CD14-positive monocyte (primary cell): ENCODE measurements at regions not wholly inside any gene's neighbourhood (a gene's known extent, or its start where the extent isn't known, plus 50 kb on each side); places are given as distances from the start of the nearest gene placed in this dataset.
"Not testable (repeated sequence)": the region's sequence is repeated elsewhere in the genome, so short reads cannot be mapped to it uniquely, and the experiment has no call there.

Experiments used
- DNase-seq, 3 donors: peaks; one replicate each; pipeline ENCODE4 v3.0.0-alpha.2; 2011 to 2022
- H2AFZ ChIP-seq: 2 replicates; pipeline ENCODE4 v1.6.0; 2012; ENCODE audit warnings: mild to moderate bottlenecking, low read depth, low read length, inconsistent platforms; ENCODE audit not compliant: insufficient read depth, poor library complexity, severe bottlenecking
- H3K27ac ChIP-seq, 2 donors: 1 replicate in 1 of 2; 2 replicates in 1 of 2; pipeline ENCODE4 v1.5.1; 2012 to 2013; ENCODE audit warnings: low read length in 2 of 2, control low read depth in 1 of 2, inconsistent platforms in 1 of 2, low read depth in 1 of 2, mild to moderate bottlenecking in 1 of 2
- H3K27me3 ChIP-seq, 2 donors: one replicate each; pipeline versions ENCODE4 v1.6.0 to v1.6.1; 2011 to 2013; ENCODE audit warnings: low read length in 2 of 2; ENCODE audit not compliant: control insufficient read depth in 2 of 2, insufficient read depth in 2 of 2
- H3K36me3 ChIP-seq, 2 donors: replicated peaks in 1 of 2; 1 replicate in 1 of 2; 2 replicates in 1 of 2; pipeline versions ENCODE4 v1.5.1 to v1.6.1; 2012 to 2013; ENCODE audit warnings: low read length in 2 of 2, control low read depth in 1 of 2, inconsistent platforms in 1 of 2, mild to moderate bottlenecking in 1 of 2; ENCODE audit not compliant: insufficient read depth in 2 of 2, control insufficient read depth in 1 of 2
- H3K4me1 ChIP-seq, 2 donors: 1 replicate in 1 of 2; 2 replicates in 1 of 2; pipeline versions ENCODE4 v1.5.1 to v1.6.1; 2012 to 2013; ENCODE audit warnings: low read length in 2 of 2, control low read depth in 1 of 2, inconsistent platforms in 1 of 2, mild to moderate bottlenecking in 1 of 2, moderate library complexity in 1 of 2; ENCODE audit not compliant: insufficient read depth in 2 of 2, control insufficient read depth in 1 of 2
- H3K4me2 ChIP-seq: replicated peaks from 2 replicates; pipeline ENCODE3; 2012; ENCODE audit warnings: low read length, moderate library complexity, mild to moderate bottlenecking; ENCODE audit not compliant: poor library complexity, severe bottlenecking; ENCODE audit errors: extremely low read depth
- H3K4me3 ChIP-seq, 3 experiments: fragments of 200-600 bp in 1 of 3; sonication (generic) in 1 of 3; replicated peaks in 1 of 3; 1 replicate in 2 of 3; 2 replicates in 1 of 3; pipeline ENCODE4 v1.5.1; 2011 to 2013; ENCODE audit warnings: low read length in 3 of 3, mild to moderate bottlenecking in 3 of 3, control low read depth in 2 of 3, low read depth in 2 of 3, inconsistent platforms in 1 of 3, moderate library complexity in 1 of 3
- H3K79me2 ChIP-seq: 2 replicates; pipeline ENCODE4 v1.6.0; 2012; ENCODE audit warnings: mild to moderate bottlenecking, control low read depth, inconsistent platforms, low read length, moderate library complexity; ENCODE audit not compliant: insufficient read depth
- H3K9ac ChIP-seq: 2 replicates; pipeline ENCODE4 v1.6.0; 2017; ENCODE audit warnings: low read length, mild to moderate bottlenecking; ENCODE audit not compliant: insufficient read depth, poor library complexity, severe bottlenecking
- H3K9me3 ChIP-seq, 2 donors: replicated peaks in 1 of 2; 1 replicate in 1 of 2; 2 replicates in 1 of 2; pipeline versions ENCODE4 v1.5.1 to v1.6.1; 2012 to 2013; ENCODE audit warnings: low read length in 2 of 2, control low read depth in 1 of 2; ENCODE audit not compliant: control insufficient read depth in 1 of 2, insufficient read depth in 1 of 2
- H4K20me1 ChIP-seq: 2 replicates; pipeline ENCODE4 v1.6.0; 2012; ENCODE audit warnings: mild to moderate bottlenecking, low read length, control low read depth, moderate library complexity; ENCODE audit not compliant: insufficient read depth
- H3K27ac Mint-ChIP-seq, 7 donors: one replicate each; pipeline ENCODE4 v1.8.0; 2020; ENCODE audit warnings: mild to moderate bottlenecking in 7 of 7, mixed read lengths in 7 of 7, moderate library complexity in 6 of 7, inconsistent platforms in 2 of 7
- H3K27me3 Mint-ChIP-seq, 3 donors: one replicate each; pipeline ENCODE4 v1.8.0; 2021 to 2022; ENCODE audit warnings: low read depth in 3 of 3, mild to moderate bottlenecking in 3 of 3, mixed read lengths in 3 of 3, moderate library complexity in 3 of 3, inconsistent platforms in 1 of 3
- H3K36me3 Mint-ChIP-seq, 2 donors: one replicate each; pipeline ENCODE4 v1.8.0; 2020; ENCODE audit warnings: mixed read lengths in 2 of 2, inconsistent platforms in 1 of 2, mild to moderate bottlenecking in 1 of 2
- H3K4me1 Mint-ChIP-seq: one replicate; pipeline ENCODE4 v1.8.0; 2020; ENCODE audit warnings: mild to moderate bottlenecking, mixed read lengths
- H3K4me3 Mint-ChIP-seq, 2 donors: one replicate each; pipeline ENCODE4 v1.8.0; 2020; ENCODE audit warnings: mild to moderate bottlenecking in 2 of 2, mixed read lengths in 2 of 2, moderate library complexity in 1 of 2
- H3K9me3 Mint-ChIP-seq, 7 donors: one replicate each; pipeline ENCODE4 v1.8.0; 2020 to 2022; ENCODE audit warnings: mixed read lengths in 7 of 7, mild to moderate bottlenecking in 6 of 7, moderate library complexity in 6 of 7, inconsistent platforms in 2 of 7
- CTCF ChIP-seq: fragments of 200-600 bp; IDR thresholded peaks from one replicate; pipeline ENCODE4 v1.8.0; 2022; ENCODE audit warnings: antibody characterized with exemption, mild to moderate bottlenecking
- WGBS: methylation state at CpG from one replicate; pipeline ENCODE4 v1.1.5; 2013; ENCODE audit warnings: missing lambda C conversion rate; ENCODE audit not compliant: insufficient coverage; 5-methylcytosine and 5-hydroxymethylcytosine counted together
- intact Hi-C, 2 donors: fragments of 100-400 bp; cut with micrococcal nuclease; formaldehyde crosslinking; loops; one replicate each; pipeline versions ENCODE4 v1.15.0 to v1.15.1; 2023

DNA sequence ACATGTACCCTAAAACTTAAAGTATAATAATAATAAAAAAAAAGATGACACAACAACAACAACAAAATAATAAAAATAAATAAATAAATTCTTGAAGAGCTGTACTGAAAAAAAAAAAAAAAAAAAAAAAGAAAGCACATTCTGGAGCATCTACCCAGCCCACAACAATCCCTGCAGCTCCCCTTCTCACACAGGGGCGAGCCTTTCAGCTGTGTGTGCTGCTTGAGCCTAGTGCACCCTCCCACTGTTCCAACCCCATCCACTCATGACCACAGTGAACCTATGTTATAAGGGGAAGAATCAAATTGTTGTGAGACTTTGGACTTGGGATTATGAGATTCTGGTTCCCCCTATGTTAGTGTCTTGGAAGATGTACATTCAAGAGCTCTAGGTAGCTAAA is 161.5 kb upstream of the JADE1 start:
- WGBS = no CpG with 5 or more reads among the region's 1 CpG
- Mint-ChIP-seq H3K27ac (no peak overlapping the region), H3K4me1 (no peaks in the 10 kb centered on the region)

DNA sequence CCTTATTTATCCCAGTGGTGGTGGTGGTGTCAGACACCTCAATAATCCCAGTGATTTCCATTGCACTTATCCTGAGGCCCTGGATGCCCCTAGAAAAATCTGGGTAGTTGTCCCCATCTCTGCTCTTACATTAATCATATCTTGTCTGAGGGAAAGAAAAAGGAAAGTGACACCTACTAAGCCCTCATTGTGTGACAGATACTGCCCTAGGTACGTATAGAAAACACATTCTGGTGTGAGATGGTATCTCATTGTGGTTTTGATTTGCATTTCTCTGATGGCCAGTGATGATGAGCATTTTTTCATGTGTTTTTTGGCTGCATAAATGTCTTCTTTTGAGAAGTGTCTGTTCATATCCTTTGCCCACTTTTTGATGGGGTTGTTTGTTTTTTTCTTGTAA is 162.6 kb upstream of the JADE1 start:
- H3K79me2 ChIP-seq, H3K36me3 ChIP-seq, H3K27me3 ChIP-seq, H3K4me3 Mint-ChIP-seq, DNase-seq, H3K27ac Mint-ChIP-seq, H3K9me3 ChIP-seq, H2AFZ ChIP-seq, H3K27me3 Mint-ChIP-seq, H3K4me3 ChIP-seq, H3K27ac ChIP-seq, H3K4me2 ChIP-seq, H4K20me1 ChIP-seq, H3K4me1 ChIP-seq, H3K9ac ChIP-seq, H3K36me3 Mint-ChIP-seq, H3K4me1 Mint-ChIP-seq, intact Hi-C loops: not testable (repeated sequence)
- no CpG with 5 or more reads among the region's 1 CpG for WGBS
- H3K9me3 Mint-ChIP-seq = peaks cover 2 to 13% (median 9%) of the 10 kb centered on the region in 7 donors

More for the DNA sequence above, 161.5 kb upstream of the JADE1 start:
- no peaks in the 10 kb centered on the region for H3K79me2 ChIP-seq
- no peak overlapping the region for H3K27ac ChIP-seq
- no peak overlapping the region for H3K4me3 ChIP-seq
- no peaks in the 10 kb centered on the region for H3K36me3 ChIP-seq
- H3K9me3 ChIP-seq = no peaks in the 10 kb centered on the region
- no peaks in the 10 kb centered on the region for H3K4me1 ChIP-seq
- no peak for TF ChIP-seq CTCF
- H3K27me3 ChIP-seq = no peaks in the 10 kb centered on the region
- H2AFZ ChIP-seq = no peak overlapping the region
- no peaks in the 10 kb centered on the region for H4K20me1 ChIP-seq
- no peak overlapping the region for H3K4me3 Mint-ChIP-seq
- H3K4me2 ChIP-seq = no peak overlapping the region
- intact Hi-C loops = no loop called here
- peaks cover 2 to 13% (median 9%) of the 10 kb centered on the region in 7 donors for H3K9me3 Mint-ChIP-seq
- no peak overlapping the region for H3K9ac ChIP-seq
- no peaks in the 10 kb centered on the region for H3K36me3 Mint-ChIP-seq
- peaks cover 0 to 6% (median 0%) of the 10 kb centered on the region in 3 donors for H3K27me3 Mint-ChIP-seq
- DNase-seq = no peak

DNA sequence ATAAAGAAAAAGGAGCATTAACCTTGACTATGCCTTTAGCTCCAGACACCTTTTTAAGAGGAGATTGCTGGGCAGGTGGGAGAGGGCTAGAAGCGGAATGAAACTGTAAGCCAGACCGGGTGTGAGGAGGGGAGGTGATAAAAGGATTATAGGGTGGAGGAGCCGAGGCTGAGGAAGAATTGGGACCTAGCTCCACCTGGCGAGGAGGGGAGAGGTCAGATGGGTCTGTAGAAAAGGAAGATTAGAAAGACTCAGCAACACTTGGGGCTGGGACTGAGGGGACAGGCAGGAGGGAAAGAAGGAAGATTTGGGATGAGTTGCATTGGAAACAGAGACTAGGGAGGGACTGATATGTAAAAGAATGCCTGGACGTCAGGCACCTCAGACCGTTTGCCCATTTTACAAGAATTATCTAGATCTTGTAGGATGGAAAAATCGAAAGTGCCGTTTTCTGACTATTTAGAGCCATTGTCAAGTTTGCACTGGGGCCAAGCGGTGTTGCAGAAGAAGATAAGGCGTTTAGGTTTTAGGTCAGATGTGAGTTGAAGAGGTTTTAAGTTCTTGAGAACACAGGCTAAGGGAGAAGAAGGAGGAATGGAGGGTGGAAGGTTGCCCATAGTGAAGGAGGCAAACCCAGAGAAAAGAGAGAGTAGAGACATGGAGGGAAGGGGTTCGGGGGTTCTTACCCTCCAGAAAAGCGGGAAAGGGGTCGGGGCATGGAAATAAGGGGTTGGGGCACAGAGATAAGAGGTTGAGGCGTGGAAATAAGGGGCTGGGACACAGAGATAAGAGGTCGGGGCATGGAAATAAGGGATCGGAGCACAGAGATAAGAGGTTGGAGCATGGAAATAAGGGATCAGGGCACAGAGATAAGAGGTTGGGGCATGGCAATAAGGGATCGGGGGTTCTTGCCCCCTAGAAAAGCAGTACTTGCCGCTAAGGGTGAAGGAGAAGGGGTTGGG is 164.5 kb upstream of the JADE1 start:
- H3K79me2 ChIP-seq, H3K27me3 ChIP-seq, H3K9ac ChIP-seq, H3K27ac ChIP-seq, H3K4me1 Mint-ChIP-seq, H3K4me3 Mint-ChIP-seq, intact Hi-C loops, H3K36me3 ChIP-seq, H3K9me3 ChIP-seq, DNase-seq, H3K4me1 ChIP-seq, H3K4me3 ChIP-seq, H3K36me3 Mint-ChIP-seq, H4K20me1 ChIP-seq, H3K27ac Mint-ChIP-seq, H2AFZ ChIP-seq, H3K27me3 Mint-ChIP-seq, H3K4me2 ChIP-seq: not testable (repeated sequence)
- peaks cover 6 to 24% (median 13%) of the 10 kb centered on the region in 7 donors for H3K9me3 Mint-ChIP-seq
- WGBS = 85% methylated on average over 17 of the region's 18 CpGs

DNA sequence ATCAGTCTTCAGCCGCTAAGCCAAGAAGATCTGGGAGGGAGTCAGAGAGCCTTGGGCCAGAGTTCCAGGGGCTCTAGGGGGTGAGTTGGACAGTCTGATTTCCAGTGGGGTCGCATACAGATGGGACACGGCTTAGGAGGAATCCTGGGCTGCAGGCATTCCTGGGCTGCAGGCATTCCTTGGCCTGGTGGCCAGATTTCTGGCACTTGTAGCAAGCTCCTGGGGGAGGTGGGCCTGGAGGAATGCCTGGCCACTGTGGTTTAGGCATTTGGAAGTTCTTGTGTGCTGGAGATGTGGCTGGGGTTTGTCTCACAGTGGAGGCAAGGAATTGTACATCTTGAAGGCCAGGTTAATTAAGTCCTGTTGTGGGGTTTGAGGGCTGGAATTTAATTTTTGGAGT is 165.4 kb upstream of the JADE1 start:
- H3K36me3 Mint-ChIP-seq, H3K27ac Mint-ChIP-seq, H3K27ac ChIP-seq, H3K79me2 ChIP-seq, H3K27me3 ChIP-seq, H4K20me1 ChIP-seq, H2AFZ ChIP-seq, H3K9ac ChIP-seq, H3K4me3 ChIP-seq, H3K36me3 ChIP-seq, H3K27me3 Mint-ChIP-seq, H3K4me3 Mint-ChIP-seq, H3K4me1 Mint-ChIP-seq, DNase-seq, H3K9me3 ChIP-seq, H3K4me2 ChIP-seq, H3K4me1 ChIP-seq, intact Hi-C loops: not testable (repeated sequence)
- WGBS = 95% methylated on average over 3 of the region's 3 CpGs
- peaks cover 6 to 25% (median 13%) of the 10 kb centered on the region in 7 donors for H3K9me3 Mint-ChIP-seq
